HG02571 (cell line): ENCODE measurements at regions not wholly inside any gene's neighbourhood (a gene's known extent, or its start where the extent isn't known, plus 50 kb on each side); places are given as distances from the start of the nearest gene placed in this dataset.
"Not testable (repeated sequence)": the region's sequence is repeated elsewhere in the genome, so short reads cannot be mapped to it uniquely, and the experiment has no call there.

Experiments
- ATAC-seq: cut with Tn5 transposase; IDR thresholded peaks from one replicate; pipeline ENCODE4 v1.9.1; 2021; ENCODE audit warnings: mild to moderate bottlenecking, moderate library complexity; ENCODE audit not compliant: unreplicated experiment

DNA sequence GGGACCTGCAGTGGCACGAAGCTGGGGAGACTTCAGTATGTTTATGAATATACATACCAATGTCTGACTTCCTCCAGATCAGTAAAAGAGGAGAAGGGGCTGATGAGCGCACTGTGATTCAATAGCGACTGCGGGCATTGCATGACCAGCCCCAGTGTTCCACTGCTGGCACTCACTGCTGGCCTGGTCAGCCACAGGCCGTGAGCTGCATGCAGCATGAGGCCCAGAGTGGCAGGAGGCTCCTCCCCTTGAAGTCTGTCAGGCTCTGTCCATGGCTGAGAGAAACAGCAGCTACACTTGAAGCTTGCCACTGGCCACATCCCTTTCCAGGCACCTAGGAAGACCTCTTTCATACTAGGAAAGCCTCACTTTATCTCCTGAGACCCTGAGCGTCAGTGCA lies 265.9 kb upstream of the CDYL start:
- ATAC-seq: no peak

DNA sequence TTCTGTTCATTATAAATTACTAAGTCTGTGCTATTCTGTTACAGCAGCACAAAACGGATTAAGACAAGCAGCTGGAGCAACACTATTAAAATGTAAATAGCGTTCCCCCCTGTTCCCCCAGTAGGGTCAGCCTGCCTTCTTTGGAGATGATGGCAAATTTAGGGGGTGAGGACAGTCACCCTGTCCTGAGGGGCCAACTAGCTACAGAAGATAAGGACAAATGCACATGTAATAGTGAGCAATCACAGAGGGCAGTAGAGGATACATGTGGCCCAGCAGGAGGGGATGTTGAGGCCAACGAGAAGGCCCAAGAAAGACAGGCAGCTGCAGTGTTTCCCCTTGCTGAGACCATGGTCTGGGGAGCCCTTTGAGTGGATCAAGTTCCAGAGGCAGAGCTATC lies 266.7 kb upstream of the CDYL start:
- no peak for ATAC-seq

DNA sequence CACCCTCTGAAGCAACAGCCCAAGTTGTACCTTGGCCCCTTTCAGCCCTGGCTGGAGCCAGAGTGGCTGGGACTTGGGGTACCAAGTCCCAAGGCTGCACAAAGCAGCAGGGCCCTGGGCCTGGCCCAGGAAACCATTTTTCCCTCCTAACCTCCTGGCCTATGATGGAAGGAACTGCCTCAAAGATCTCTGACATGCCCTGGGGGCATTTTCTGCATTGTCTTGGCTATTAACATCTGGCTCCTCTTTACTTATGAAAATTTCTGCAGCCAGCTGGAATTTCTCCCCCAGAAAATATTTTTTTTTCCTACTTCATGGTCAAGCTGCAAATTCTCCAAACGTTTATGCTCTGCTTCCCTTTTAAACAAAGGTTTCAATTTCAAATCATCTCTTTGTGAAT lies 269.4 kb upstream of the CDYL start:
- ATAC-seq: no peak

DNA sequence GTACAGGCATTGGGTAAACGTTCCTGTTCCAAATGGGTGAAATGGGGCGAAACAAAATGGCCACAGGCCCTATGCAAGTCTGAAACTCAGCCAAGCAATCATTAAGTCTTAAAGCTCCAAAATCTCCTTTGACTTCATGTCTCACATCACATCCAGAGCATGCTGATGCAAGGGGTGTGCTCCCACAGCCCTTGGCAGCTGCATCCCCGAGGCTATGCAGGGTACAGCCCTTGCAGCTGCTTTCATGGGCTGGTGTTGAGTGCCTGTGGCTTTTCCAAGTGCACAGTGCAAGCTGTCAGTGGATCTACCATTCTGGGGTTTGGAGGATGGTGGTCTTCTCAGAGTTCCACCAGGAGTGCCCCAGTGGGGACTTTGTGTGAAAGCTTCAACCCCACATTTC lies 270.0 kb upstream of the CDYL start:
- no peak for ATAC-seq

GRCh38 chr6:4504700-4505099 lies 271.5 kb upstream of the CDYL start:
- no peak for ATAC-seq

DNA sequence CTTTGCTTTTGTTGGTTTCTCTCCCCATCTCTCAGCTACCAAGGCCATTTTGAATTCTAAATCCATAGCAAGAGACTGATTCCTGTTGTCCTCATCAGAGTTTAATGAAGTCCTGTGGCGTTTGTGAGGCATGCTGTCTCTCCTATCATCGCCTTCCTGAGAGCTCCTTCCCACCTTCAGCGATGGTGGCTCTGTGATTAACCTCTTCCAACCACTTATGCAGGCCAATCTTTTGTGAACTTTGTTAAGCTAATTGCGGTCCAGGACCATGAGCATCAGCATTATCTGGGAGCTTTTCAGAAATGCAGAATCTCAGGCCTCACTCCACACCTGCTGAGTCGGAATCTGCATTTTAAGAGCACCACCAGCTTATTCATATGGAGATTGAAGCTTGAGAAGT lies 272.5 kb upstream of the CDYL start:
- ATAC-seq: no peak

DNA sequence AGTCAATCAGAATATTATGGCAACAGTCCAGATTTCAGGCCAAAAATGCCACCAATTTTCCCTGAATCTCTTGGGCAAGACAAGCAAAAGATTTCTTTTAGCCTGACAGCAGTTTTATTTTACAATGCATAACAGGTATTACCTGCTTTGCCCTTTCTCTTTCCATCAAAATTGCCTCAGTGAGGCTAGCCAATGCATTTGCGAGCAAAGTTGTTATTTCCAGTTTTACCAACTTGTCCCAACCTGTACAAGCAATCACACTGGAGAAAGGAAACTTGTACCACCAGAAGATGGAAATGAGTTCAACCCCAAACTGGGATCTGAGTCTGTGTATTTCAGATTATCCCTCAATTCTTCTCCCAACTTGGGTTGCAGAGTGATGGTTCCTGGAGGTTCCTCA lies 279.9 kb upstream of the CDYL start:
- ATAC-seq: no peak

GRCh38 chr6:4491501-4492260 lies 284.5 kb upstream of the CDYL start:
- ATAC-seq: no peak

GRCh38 chr6:4489538-4489937 lies 286.7 kb upstream of the CDYL start:
- ATAC-seq: no peak

GRCh38 chr6:4488389-4488788 lies 287.8 kb upstream of the CDYL start:
- no peak for ATAC-seq

- no peak for ATAC-seq
These were observed 288.7 kb upstream of the CDYL start for GRCh38 chr6:4487538-4487937.

DNA sequence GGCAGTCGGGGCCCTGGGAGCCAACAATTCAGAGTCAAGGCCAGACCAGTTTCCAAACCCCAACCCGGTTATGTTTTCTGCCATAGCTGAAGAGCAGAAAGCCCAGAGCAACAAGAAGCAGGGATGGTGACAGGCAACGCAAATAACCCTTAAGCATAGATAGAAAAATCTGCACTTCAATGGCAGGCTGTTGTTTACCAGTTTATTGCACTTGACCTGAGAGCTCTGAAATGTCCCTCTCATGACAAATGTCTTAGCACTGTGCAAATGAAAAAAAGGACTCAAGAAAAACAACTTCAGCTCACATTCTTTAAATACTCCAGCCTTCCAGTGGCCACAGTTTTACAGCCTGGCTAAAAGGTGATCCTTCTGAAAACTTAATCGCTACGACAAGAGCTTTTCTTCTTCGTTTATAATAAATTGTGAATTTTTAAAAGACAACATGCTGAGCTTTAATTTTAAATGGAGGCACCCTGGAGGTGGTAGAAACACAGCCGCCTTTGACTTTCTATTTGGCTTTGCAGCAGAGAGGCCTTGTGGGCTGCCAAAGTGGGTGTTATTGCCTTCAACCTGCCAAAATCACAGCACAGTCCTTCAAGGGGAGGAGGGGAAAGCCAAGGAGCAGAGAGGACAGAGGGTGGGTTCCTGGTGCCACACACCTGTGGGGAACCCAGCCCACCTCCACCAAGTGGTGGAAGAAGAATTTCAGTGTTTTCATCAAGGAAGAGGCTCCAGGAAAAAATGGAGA lies 289.5 kb upstream of the CDYL start:
- ATAC-seq: no peak

- no peak for ATAC-seq
These were observed 290.5 kb upstream of the CDYL start for GRCh38 chr6:4485735-4486134.

DNA sequence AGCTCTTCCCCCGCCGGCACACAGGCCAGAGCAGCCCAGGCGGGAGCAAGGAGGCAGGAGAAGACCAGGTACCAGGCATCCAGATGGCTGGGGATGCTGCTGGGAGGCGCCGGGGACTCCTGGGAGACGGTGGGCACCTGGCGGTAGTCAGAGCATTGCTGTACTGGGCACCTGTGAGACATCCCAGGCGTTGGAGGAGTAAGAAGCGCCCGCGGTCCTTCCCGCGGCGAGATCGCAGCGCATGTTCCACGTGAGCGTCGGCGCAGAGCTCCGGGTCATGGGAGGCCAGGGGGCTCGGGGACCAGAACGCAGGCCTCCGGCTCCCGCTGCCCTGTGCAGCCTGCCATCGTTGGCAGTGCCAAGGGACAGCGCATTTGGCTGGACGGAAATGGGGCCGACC lies 293.7 kb upstream of the CDYL start:
- no peak for ATAC-seq

DNA sequence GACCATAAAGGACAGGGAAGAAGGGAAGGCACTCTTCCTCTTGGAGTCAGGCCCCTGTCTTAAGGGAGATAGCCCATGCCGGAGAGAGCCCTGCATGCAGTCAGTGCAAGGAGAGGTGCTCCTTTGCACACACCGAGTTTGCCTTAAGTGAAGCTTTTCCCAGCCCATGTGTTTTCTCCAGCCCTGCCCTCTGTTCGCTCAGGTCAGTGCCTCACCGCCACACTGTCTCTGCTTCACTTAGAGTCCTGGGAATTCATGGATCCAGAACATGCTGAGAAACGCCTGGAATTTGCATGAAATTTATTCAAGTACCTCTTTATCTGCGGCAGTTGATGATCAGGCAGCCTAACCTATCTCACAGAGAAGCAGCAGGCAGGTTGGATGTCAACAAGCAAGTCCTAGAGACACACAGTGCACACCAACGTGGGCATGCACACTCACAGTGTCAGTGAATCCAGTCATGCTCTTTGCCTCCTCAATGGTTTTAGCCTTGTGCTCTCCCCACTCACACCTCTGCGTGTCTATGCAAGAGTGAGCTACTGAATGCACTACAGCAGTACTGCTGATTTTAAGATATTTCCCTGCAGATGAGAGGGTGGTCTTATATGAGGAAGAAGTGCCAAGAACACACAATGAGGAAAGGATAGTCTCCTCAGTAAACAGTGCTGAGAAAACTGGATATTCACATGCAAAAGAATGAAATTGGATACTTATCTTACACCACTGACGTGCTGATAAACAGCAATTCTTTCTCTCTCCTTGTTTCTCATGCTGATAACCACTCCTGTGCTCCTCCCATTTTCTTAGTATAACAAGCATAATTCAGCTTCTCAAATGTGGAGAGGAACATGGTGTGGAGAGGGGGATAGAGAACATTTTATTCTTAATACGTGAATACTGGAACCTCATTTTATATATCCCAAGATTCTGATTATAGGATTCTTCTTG lies 295.1 kb upstream of the CDYL start:
- no peak for ATAC-seq

DNA sequence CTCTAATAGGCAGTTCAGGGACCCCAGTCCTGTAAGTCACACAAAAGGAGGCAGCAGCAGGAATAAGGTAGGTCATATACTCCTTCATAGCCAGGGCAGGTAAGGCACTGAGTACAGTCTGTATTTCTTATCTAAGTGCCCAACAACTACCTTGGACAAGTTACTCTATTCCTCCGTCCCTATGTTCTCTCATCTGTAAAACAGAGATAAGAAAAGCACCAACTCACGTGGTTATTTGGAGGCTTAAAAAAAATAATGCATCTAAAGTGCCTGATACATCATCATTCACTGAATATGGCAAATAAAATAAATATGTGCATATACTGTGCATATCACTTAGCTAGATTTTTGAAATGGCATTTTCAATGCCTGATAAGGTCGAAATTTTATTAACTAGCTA lies 298.1 kb upstream of the CDYL start:
- no peak for ATAC-seq

GRCh38 chr6:4474810-4475209 lies 301.4 kb upstream of the CDYL start:
- no peak for ATAC-seq

DNA sequence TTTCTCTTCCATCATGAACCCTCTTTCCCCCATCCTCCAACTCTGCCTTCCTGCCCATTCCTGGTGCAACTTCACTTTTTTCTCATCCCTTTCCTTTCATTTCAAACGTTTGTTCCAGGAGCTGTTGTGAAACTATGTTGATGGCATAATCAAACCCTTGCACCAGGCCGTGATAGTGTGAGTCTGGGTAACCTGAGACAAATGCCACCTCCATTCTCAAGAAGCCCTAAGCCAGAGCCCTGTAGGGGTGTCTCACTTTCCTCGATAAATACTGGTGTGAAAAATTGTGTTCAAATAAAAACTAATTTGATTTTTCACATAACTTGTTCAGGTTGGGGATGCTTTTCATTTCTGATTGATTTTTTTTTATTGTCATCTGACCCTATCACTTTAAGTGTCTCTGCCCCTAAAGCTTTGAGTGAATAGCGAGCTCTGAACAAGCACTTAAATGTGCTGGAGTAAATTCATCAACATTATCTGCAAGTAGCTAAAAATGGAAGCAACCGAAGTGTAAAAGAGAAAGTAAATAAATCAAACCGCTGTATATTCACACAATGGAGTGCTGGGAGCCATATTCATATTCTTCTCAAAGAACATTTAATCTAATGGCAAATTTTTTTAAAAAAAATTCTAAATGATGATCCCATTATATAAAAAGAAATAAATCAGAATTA lies 303.1 kb upstream of the CDYL start:
- ATAC-seq: no peak

GRCh38 chr6:4472222-4472621 lies 304.0 kb upstream of the CDYL start:
- no peak for ATAC-seq

GRCh38 chr6:4471515-4471914 lies 304.7 kb upstream of the CDYL start:
- ATAC-seq: not testable (repeated sequence)

DNA sequence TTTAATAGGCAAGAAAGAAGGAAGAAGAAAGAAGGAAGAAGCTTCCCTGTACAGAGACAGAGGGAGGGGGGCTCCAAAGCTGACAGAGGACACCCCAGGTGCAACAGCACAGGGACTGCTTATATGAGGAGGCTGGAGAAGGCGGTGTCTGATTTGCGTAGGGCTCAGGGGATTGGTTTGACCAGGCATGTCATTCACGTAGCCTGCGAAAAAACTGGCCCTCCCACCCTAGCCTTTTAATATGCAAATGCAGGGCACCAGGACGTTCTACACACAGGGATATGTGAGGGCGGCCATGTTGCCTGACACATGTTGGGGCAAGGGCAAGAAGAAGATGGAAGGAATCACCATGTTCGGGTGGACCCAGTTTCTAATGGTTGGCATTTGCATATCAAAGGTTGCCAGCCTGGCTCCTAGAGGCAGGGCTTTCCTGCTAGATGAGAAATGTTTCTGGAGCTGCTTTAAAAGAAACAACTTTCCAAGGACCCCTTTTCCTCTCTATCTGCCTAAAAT lies 305.4 kb upstream of the CDYL start:
- ATAC-seq: no peak
